HepG2 (cell line): ENCODE measurements at regions not wholly inside any gene's neighbourhood (a gene's known extent, or its start where the extent isn't known, plus 50 kb on each side); places are given as distances from the start of the nearest gene placed in this dataset.

ENCODE experiments used
- CBFB ChIP-seq: sonication (generic); formaldehyde crosslinking; IDR thresholded peaks from 2 replicates; pipeline ENCODE4 v1.4.0; 2020; ENCODE audit warnings: missing genetic modification reagents
- DDIT3 ChIP-seq: sonication (generic); formaldehyde crosslinking; IDR thresholded peaks from 2 replicates; pipeline ENCODE4 v1.4.0; 2020; ENCODE audit warnings: mild to moderate bottlenecking, missing genetic modification reagents
- ETV5 ChIP-seq: IDR thresholded peaks from 2 replicates; pipeline ENCODE4 v1.6.1; 2018; ENCODE audit warnings: missing biosample characterization, missing genetic modification reagents, inconsistent platforms, borderline replicate concordance
- FOXA3 ChIP-seq: IDR thresholded peaks from 2 replicates; pipeline ENCODE4 v1.6.1; 2016; ENCODE audit warnings: missing genetic modification reagents, missing compliant biosample characterization
- FUBP1 ChIP-seq: sonication (generic); formaldehyde crosslinking; IDR thresholded peaks from 2 replicates; pipeline ENCODE4 v1.5.1; 2020; ENCODE audit warnings: missing genetic modification reagents, mild to moderate bottlenecking, borderline replicate concordance
- HHEX ChIP-seq: IDR thresholded peaks from 2 replicates; pipeline ENCODE4 v1.6.1; 2016; ENCODE audit warnings: control low read depth
- JUND ChIP-seq: sonication (generic); formaldehyde crosslinking; IDR thresholded peaks from 2 replicates; pipeline ENCODE4 v1.8.0; 2022; ENCODE audit warnings: mild to moderate bottlenecking, missing genetic modification reagents
- MIXL1 ChIP-seq: IDR thresholded peaks from 2 replicates; pipeline ENCODE4 v1.6.1; 2016
- PRDM10 ChIP-seq: sonication (generic); formaldehyde crosslinking; IDR thresholded peaks from 2 replicates; pipeline ENCODE4 v1.4.0; 2020; ENCODE audit warnings: low read depth, missing genetic modification reagents
- RFX1 ChIP-seq: fragments of 450-650 bp; IDR thresholded peaks from 2 replicates; pipeline ENCODE4 v1.6.1; 2017
- TGIF2 ChIP-seq: IDR thresholded peaks from 2 replicates; pipeline ENCODE4 v1.6.1; 2016; ENCODE audit warnings: control low read depth, missing compliant biosample characterization
- ZBTB26 ChIP-seq: IDR thresholded peaks from 2 replicates; pipeline ENCODE4 v1.6.1; 2016; ENCODE audit warnings: missing compliant biosample characterization, missing genetic modification reagents, borderline replicate concordance
- ZFP1 ChIP-seq: IDR thresholded peaks from 2 replicates; pipeline ENCODE4 v1.6.1; 2016
- ZFP36L2 ChIP-seq: sonication (generic); formaldehyde crosslinking; IDR thresholded peaks from 2 replicates; pipeline ENCODE4 v1.4.0; 2020; ENCODE audit warnings: missing genetic modification reagents
- ZFYVE20 ChIP-seq: sonication (generic); formaldehyde crosslinking; IDR thresholded peaks from 2 replicates; pipeline ENCODE4 v1.8.0; 2023; ENCODE audit warnings: low read depth, mild to moderate bottlenecking, moderate library complexity, missing genetic modification reagents, borderline replicate concordance
- ZNF564 ChIP-seq: sonication (generic); formaldehyde crosslinking; IDR thresholded peaks from 2 replicates; pipeline ENCODE4 v1.8.1; 2023; ENCODE audit warnings: mild to moderate bottlenecking, missing genetic modification reagents
- ZNF687 ChIP-seq: sonication (generic); formaldehyde crosslinking; IDR thresholded peaks from 2 replicates; pipeline ENCODE4 v1.5.1; 2020; ENCODE audit warnings: mild to moderate bottlenecking, missing genetic modification reagents, moderate library complexity
- ZNF773 ChIP-seq: sonication (generic); formaldehyde crosslinking; IDR thresholded peaks from 2 replicates; pipeline ENCODE4 v1.4.0; 2020; ENCODE audit warnings: missing genetic modification reagents, borderline replicate concordance

GRCh38 chr15:100721758-100722550 lies 119.6 kb downstream of the ASB7 start (continued):
- TF ChIP-seq PRDM10 (CRISPR knock-in tag): 0 out of 2 replicates have a peak, but pooled peaks have one; percentile 17
- TF ChIP-seq JUND (CRISPR knock-in tag): peak; percentile 68; the same call in 1 of the 2 replicates
- no peak for TF ChIP-seq ZNF687 (CRISPR knock-in tag)
- no peak for TF ChIP-seq DDIT3 (CRISPR knock-in tag)
- TF ChIP-seq FOXA3 (CRISPR knock-in tag): peak; percentile 67
- no peak for TF ChIP-seq MIXL1 (CRISPR knock-in tag)
- TF ChIP-seq ZFP1 (CRISPR knock-in tag): no peak
- TF ChIP-seq TGIF2 (CRISPR knock-in tag): peak; percentile 58; the same call in 1 of the 2 replicates
- no peak for TF ChIP-seq CBFB (CRISPR knock-in tag)
- TF ChIP-seq ZFYVE20 (CRISPR knock-in tag): no peak
- TF ChIP-seq ZFP36L2 (CRISPR knock-in tag): no peak
- no peak; the same call in 1 of the 2 replicates for TF ChIP-seq ZBTB26 (CRISPR knock-in tag)
- TF ChIP-seq ZNF773 (CRISPR knock-in tag): no peak
- TF ChIP-seq HHEX (CRISPR knock-in tag): no peak
- no peak for TF ChIP-seq FUBP1 (CRISPR knock-in tag)
- TF ChIP-seq ZNF564 (CRISPR knock-in tag): no peak
- TF ChIP-seq ETV5 (CRISPR knock-in tag): no peak
- peak; percentile 91 for TF ChIP-seq RFX1
